Cardiac fibroblast (primary cell): ENCODE measurements at regions not wholly inside any gene's neighbourhood (a gene's known extent, or its start where the extent isn't known, plus 50 kb on each side); places are given as distances from the start of the nearest gene placed in this dataset.

Experiments used
- DNase-seq, 2 donors: peaks; one replicate each; pipeline versions ENCODE4 v3.0.0 to v3.0.0-alpha.2; 2010; ENCODE audit warnings: low read depth in 2 of 2
- H3K4me3 ChIP-seq, 2 donors: replicated peaks in 1 of 2; 1 replicate in 1 of 2; 2 replicates in 1 of 2; pipeline ENCODE4 v1.5.1; 2011; ENCODE audit warnings: low read depth in 2 of 2, low read length in 2 of 2, mild to moderate bottlenecking in 2 of 2, moderate library complexity in 1 of 2
- TF ChIP-seq, protein P1 (sequence below): IDR thresholded peaks from one replicate; pipeline ENCODE4 v1.5.1; 2011; ENCODE audit warnings: low read depth, mild to moderate bottlenecking, low read length, inconsistent platforms

DNA sequence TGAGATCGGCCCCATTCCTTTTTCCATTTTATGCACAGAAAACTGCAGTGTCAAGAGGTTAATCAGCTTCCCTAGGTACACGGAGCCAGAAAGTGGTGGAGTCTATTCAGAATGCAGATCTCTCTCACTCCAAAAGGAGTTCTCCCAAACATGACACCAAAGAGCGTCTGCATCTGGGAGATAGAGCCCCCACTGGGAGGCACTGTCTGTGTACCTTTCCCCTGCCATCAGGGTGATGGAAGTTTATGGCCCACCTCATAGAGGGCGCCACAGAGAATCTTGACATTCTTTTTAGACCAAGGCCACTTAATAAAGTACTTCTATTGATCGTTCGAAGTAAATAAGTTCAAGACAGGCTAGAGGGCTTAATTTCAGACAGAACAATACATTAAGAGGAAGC is 493.7 kb upstream of the ERCC4 start:
- no peak for DNase-seq
- no peak overlapping the region for H3K4me3 ChIP-seq
- TF ChIP-seq, protein P1, sequence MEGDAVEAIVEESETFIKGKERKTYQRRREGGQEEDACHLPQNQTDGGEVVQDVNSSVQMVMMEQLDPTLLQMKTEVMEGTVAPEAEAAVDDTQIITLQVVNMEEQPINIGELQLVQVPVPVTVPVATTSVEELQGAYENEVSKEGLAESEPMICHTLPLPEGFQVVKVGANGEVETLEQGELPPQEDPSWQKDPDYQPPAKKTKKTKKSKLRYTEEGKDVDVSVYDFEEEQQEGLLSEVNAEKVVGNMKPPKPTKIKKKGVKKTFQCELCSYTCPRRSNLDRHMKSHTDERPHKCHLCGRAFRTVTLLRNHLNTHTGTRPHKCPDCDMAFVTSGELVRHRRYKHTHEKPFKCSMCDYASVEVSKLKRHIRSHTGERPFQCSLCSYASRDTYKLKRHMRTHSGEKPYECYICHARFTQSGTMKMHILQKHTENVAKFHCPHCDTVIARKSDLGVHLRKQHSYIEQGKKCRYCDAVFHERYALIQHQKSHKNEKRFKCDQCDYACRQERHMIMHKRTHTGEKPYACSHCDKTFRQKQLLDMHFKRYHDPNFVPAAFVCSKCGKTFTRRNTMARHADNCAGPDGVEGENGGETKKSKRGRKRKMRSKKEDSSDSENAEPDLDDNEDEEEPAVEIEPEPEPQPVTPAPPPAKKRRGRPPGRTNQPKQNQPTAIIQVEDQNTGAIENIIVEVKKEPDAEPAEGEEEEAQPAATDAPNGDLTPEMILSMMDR: no peak

- no peak for DNase-seq
- TF ChIP-seq, protein P1: no peak
- no peak overlapping the region for H3K4me3 ChIP-seq
Observed at GRCh38 chr16:13426736-13427135, 493.2 kb upstream of the ERCC4 start.

GRCh38 chr16:13427943-13428342 is 492.0 kb upstream of the ERCC4 start:
- H3K4me3 ChIP-seq: no peak overlapping the region
- TF ChIP-seq, protein P1: no peak
- no peak for DNase-seq

- no peak for DNase-seq
- TF ChIP-seq, protein P1: no peak
- H3K4me3 ChIP-seq: no peak overlapping the region
Observed at GRCh38 chr16:13429416-13429815, 490.5 kb upstream of the ERCC4 start.

DNA sequence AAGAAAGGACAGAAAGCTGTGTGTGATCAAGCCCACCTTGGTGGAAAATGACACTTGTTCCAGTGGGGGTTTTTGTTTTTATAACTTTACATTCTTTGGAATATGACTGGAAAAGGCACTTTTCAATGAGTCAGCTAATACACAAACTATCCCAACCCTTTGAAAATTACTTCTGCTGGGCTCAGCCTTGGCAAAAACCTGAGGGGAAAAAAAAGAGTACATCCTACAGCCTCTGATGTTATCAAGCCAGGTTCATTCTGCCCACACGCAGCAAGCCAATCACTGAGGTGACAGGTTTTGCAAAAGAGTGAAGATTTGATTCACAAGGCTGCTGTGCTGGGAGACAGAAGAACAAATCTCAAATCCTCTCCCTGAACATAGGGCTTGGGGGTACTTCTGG is 484.5 kb upstream of the ERCC4 start:
- no peak for DNase-seq
- TF ChIP-seq, protein P1: no peak

GRCh38 chr16:13435873-13436474 is 484.0 kb upstream of the ERCC4 start:
- TF ChIP-seq, protein P1: no peak
- no peak overlapping the region for H3K4me3 ChIP-seq
- DNase-seq: no peak

More for the DNA sequence above, 484.5 kb upstream of the ERCC4 start:
- no peak overlapping the region for H3K4me3 ChIP-seq

- TF ChIP-seq, protein P1: no peak
- no peak overlapping the region for H3K4me3 ChIP-seq
- no peak for DNase-seq
Observed at GRCh38 chr16:13436641-13437412, 483.1 kb upstream of the ERCC4 start.
